OCI-LY3 (cell line): ENCODE measurements at regions not wholly inside any gene's neighbourhood (a gene's known extent, or its start where the extent isn't known, plus 50 kb on each side); places are given as distances from the start of the nearest gene placed in this dataset.

Experiments used
- EZH2phosphoT487 ChIP-seq: fragments of 200-600 bp; shearing (Covaris generic); IDR thresholded peaks from 2 replicates; pipeline ENCODE4 v1.6.1; 2018; ENCODE audit warnings: antibody characterized with exemption, mixed run types, low read depth
- TF ChIP-seq, protein P1 (sequence below): fragments of 200-600, 300-600 bp; sonication (generic); IDR thresholded peaks from 2 replicates; pipeline ENCODE4 v1.5.1; 2014; ENCODE audit warnings: antibody characterized with exemption, low read length, low read depth

DNA sequence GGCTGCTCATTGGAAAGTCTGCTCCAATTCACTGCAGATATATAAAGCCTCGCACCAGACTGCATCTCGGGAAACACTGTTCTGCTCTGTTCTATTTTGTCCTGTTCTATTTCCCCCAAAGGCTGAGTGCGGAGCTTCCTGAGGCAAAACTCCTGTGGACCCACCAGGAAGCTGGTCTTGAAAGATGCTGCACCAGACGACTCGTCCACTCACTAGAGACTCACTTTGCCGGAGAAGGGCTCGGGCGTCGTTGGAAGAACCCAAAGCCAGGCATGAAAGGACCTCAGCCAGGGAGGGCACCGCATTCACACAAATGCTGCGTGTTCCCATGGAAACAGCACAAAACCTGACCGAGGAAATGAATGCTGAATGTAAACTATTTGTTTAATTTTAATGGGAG, 331.2 kb upstream of the SFSWAP start:
- TF ChIP-seq, protein P1, sequence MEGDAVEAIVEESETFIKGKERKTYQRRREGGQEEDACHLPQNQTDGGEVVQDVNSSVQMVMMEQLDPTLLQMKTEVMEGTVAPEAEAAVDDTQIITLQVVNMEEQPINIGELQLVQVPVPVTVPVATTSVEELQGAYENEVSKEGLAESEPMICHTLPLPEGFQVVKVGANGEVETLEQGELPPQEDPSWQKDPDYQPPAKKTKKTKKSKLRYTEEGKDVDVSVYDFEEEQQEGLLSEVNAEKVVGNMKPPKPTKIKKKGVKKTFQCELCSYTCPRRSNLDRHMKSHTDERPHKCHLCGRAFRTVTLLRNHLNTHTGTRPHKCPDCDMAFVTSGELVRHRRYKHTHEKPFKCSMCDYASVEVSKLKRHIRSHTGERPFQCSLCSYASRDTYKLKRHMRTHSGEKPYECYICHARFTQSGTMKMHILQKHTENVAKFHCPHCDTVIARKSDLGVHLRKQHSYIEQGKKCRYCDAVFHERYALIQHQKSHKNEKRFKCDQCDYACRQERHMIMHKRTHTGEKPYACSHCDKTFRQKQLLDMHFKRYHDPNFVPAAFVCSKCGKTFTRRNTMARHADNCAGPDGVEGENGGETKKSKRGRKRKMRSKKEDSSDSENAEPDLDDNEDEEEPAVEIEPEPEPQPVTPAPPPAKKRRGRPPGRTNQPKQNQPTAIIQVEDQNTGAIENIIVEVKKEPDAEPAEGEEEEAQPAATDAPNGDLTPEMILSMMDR = no peak
- TF ChIP-seq EZH2phosphoT487 = no peak
